ENCODE measurements at regions not wholly inside any gene's neighbourhood (a gene's known extent, or its start where the extent isn't known, plus 50 kb on each side); places are given as distances from the start of the nearest gene placed in this dataset.

GRCh38 chr18:57249179-57249578 lies 102.3 kb downstream of the BOD1L2 start:
- DNase-seq: no peak

GRCh38 chr18:57249883-57250282 lies 102.5 kb upstream of the ST8SIA3 start:
- DNase-seq: no peak

GRCh38 chr18:57251747-57252146 lies 100.6 kb upstream of the ST8SIA3 start:
- no peak for DNase-seq

- no peak for DNase-seq
These were observed 98.5 kb upstream of the ST8SIA3 start for GRCh38 chr18:57253903-57254302.

- no peak for DNase-seq
These were observed 94.1 kb upstream of the ST8SIA3 start for GRCh38 chr18:57258131-57258777.

GRCh38 chr18:57267368-57267925 lies 84.9 kb upstream of the ST8SIA3 start:
- DNase-seq: no peak

GRCh38 chr18:57269756-57270155 lies 82.6 kb upstream of the ST8SIA3 start:
- no peak for DNase-seq

GRCh38 chr18:57270156-57270555 lies 82.2 kb upstream of the ST8SIA3 start:
- no peak for DNase-seq

- DNase-seq: no peak
These were observed 79.2 kb upstream of the ST8SIA3 start for GRCh38 chr18:57273194-57273593.

- no peak for DNase-seq
These were observed 77.2 kb upstream of the ST8SIA3 start for GRCh38 chr18:57275111-57275510.

GRCh38 chr18:57276829-57277228 lies 75.5 kb upstream of the ST8SIA3 start:
- no peak for DNase-seq

- DNase-seq: no peak
These were observed 73.4 kb upstream of the ST8SIA3 start for GRCh38 chr18:57278933-57279332.

- no peak for DNase-seq
These were observed 70.8 kb upstream of the ST8SIA3 start for GRCh38 chr18:57281519-57281918.

GRCh38 chr18:57286949-57287348 lies 65.4 kb upstream of the ST8SIA3 start:
- DNase-seq: no peak

- no peak for DNase-seq
These were observed 64.6 kb upstream of the ST8SIA3 start for GRCh38 chr18:57287766-57288165.

GRCh38 chr18:57294547-57294946 lies 57.8 kb upstream of the ST8SIA3 start:
- no peak for DNase-seq

- no peak for DNase-seq
These were observed 56.0 kb upstream of the ST8SIA3 start for GRCh38 chr18:57296336-57296735.

- no peak for DNase-seq
These were observed 55.1 kb upstream of the ST8SIA3 start for GRCh38 chr18:57297306-57297705.

- DNase-seq: no peak
These were observed 52.4 kb upstream of the ST8SIA3 start for GRCh38 chr18:57299931-57300330.

GRCh38 chr18:57301573-57302559 lies 50.5 kb upstream of the ST8SIA3 start:
- no peak for DNase-seq

Data from NCI-H510A treated with DMSO at 0.1 percent for 48 hours (cell line).